HG02610 (cell line): ENCODE measurements at regions not wholly inside any gene's neighbourhood (a gene's known extent, or its start where the extent isn't known, plus 50 kb on each side); places are given as distances from the start of the nearest gene placed in this dataset.
"Not testable (repeated sequence)": the region's sequence is repeated elsewhere in the genome, so short reads cannot be mapped to it uniquely, and the experiment has no call there.

Source experiments
- ATAC-seq: cut with Tn5 transposase; IDR thresholded peaks from one replicate; pipeline ENCODE4 v1.9.1; 2021; ENCODE audit warnings: mild to moderate bottlenecking, moderate library complexity; ENCODE audit not compliant: unreplicated experiment

- ATAC-seq: no peak
Measured at GRCh38 chr2:184372484-184372883, 225.8 kb upstream of the ZNF804A start.

- no peak for ATAC-seq
Measured at GRCh38 chr2:184394642-184395041, 203.7 kb upstream of the ZNF804A start.

GRCh38 chr2:184402381-184402780 lies 195.9 kb upstream of the ZNF804A start:
- ATAC-seq: no peak

GRCh38 chr2:184407041-184407630 lies 191.2 kb upstream of the ZNF804A start:
- not testable (repeated sequence) for ATAC-seq

- no peak for ATAC-seq
Measured at GRCh38 chr2:184410160-184410559, 188.2 kb upstream of the ZNF804A start.

GRCh38 chr2:184413221-184413620 lies 185.1 kb upstream of the ZNF804A start:
- no peak for ATAC-seq

- ATAC-seq: no peak
Measured at GRCh38 chr2:184413671-184414229, 184.6 kb upstream of the ZNF804A start.

GRCh38 chr2:184416146-184416913 lies 182.0 kb upstream of the ZNF804A start:
- no peak for ATAC-seq

- ATAC-seq: no peak
Measured at GRCh38 chr2:184419744-184420143, 178.6 kb upstream of the ZNF804A start.

GRCh38 chr2:184421456-184421855 lies 176.9 kb upstream of the ZNF804A start:
- not testable (repeated sequence) for ATAC-seq

GRCh38 chr2:184425083-184425482 lies 173.2 kb upstream of the ZNF804A start:
- peak; percentile 17 for ATAC-seq

GRCh38 chr2:184444217-184444616 lies 154.1 kb upstream of the ZNF804A start:
- ATAC-seq: peak; percentile 97

- peak; percentile 23 for ATAC-seq
Measured at GRCh38 chr2:184444623-184445223, 153.6 kb upstream of the ZNF804A start.

- ATAC-seq: no peak
Measured at GRCh38 chr2:184449760-184450159, 148.6 kb upstream of the ZNF804A start.

- ATAC-seq: peak; percentile 85
Measured at GRCh38 chr2:184452907-184453306, 145.4 kb upstream of the ZNF804A start.

- ATAC-seq: no peak
Measured at GRCh38 chr2:184455624-184456023, 142.7 kb upstream of the ZNF804A start.

- ATAC-seq: not testable (repeated sequence)
Measured at GRCh38 chr2:184456693-184457092, 141.6 kb upstream of the ZNF804A start.

- no peak for ATAC-seq
Measured at GRCh38 chr2:184463102-184463865, 135.0 kb upstream of the ZNF804A start.

- ATAC-seq: no peak
Measured at GRCh38 chr2:184463866-184464248, 134.5 kb upstream of the ZNF804A start.

GRCh38 chr2:184468826-184469225 lies 129.5 kb upstream of the ZNF804A start:
- ATAC-seq: no peak

GRCh38 chr2:184472481-184472880 lies 125.8 kb upstream of the ZNF804A start:
- no peak for ATAC-seq
